Smooth muscle cell (in vitro differentiated cells): ENCODE measurements at regions not wholly inside any gene's neighbourhood (a gene's known extent, or its start where the extent isn't known, plus 50 kb on each side); places are given as distances from the start of the nearest gene placed in this dataset.

ENCODE experiments used
- DNase-seq: peaks from one replicate; lab custom pipeline; 2025; ENCODE audit not compliant: unreplicated experiment; lab: John Stamatoyannopoulos, UW
- H2AFZ ChIP-seq: fragments of 200-600 bp; sonication (generic); 2 replicates; pipeline ENCODE4 v1.6.0; 2016; ENCODE audit warnings: antibody characterized with exemption, low read depth, mild to moderate bottlenecking
- H3F3A ChIP-seq: fragments of 200-600 bp; sonication (generic); 2 replicates; pipeline ENCODE4 v1.6.0; 2017; ENCODE audit warnings: antibody characterized with exemption, low read depth
- H3K27ac ChIP-seq: fragments of 200-600 bp; sonication (generic); 2 replicates; pipeline ENCODE4 v1.5.1; 2016; ENCODE audit warnings: low read depth, mild to moderate bottlenecking
- H3K27me3 ChIP-seq: fragments of 200-600 bp; sonication (generic); 2 replicates; pipeline ENCODE4 v1.6.1; 2016; ENCODE audit warnings: low read depth, mild to moderate bottlenecking
- H3K36me3 ChIP-seq: fragments of 200-600 bp; sonication (generic); 2 replicates; pipeline ENCODE4 v1.5.1; 2016; ENCODE audit warnings: low read depth
- H3K4me1 ChIP-seq: fragments of 200-600 bp; sonication (generic); 2 replicates; pipeline ENCODE4 v1.5.1; 2016; ENCODE audit warnings: low read depth
- H3K4me2 ChIP-seq: fragments of 200-600 bp; sonication (generic); 2 replicates; pipeline ENCODE4 v1.6.0; 2016; ENCODE audit warnings: mild to moderate bottlenecking
- H3K4me3 ChIP-seq: fragments of 200-600 bp; sonication (generic); 2 replicates; pipeline ENCODE4 v1.5.1; 2016; ENCODE audit warnings: mild to moderate bottlenecking
- H3K79me2 ChIP-seq: fragments of 200-600 bp; sonication (generic); 2 replicates; pipeline ENCODE4 v1.6.0; 2016; ENCODE audit warnings: low read depth, mild to moderate bottlenecking
- H3K9ac ChIP-seq: fragments of 200-600 bp; sonication (generic); 2 replicates; pipeline ENCODE4 v1.6.0; 2016; ENCODE audit warnings: low read depth
- H3K9me3 ChIP-seq: fragments of 200-600 bp; sonication (generic); replicated peaks from 2 replicates; pipeline ENCODE4 v1.5.1; 2016; ENCODE audit warnings: low read depth
- H4K20me1 ChIP-seq: fragments of 200-600 bp; sonication (generic); 2 replicates; pipeline ENCODE4 v1.6.0; 2016; ENCODE audit warnings: low read depth
- CTCF ChIP-seq: fragments of 200-600 bp; sonication (generic); IDR thresholded peaks from 2 replicates; pipeline ENCODE4 v1.5.1; 2017; ENCODE audit warnings: borderline replicate concordance, mild to moderate bottlenecking, antibody characterized with exemption; ENCODE audit not compliant: insufficient read depth, poor library complexity, severe bottlenecking
- WGBS: methylation state at CpG from one replicate; pipeline ENCODE4 v1.1.7; 2016; ENCODE audit warnings: low lambda C conversion rate; 5-methylcytosine and 5-hydroxymethylcytosine counted together

GRCh38 chr3:22933051-22933840 is 269.9 kb upstream of the UBE2E2 start:
- Histone ChIP-seq H3K4me1 (no peaks in the 10 kb centered on the region), H3K9ac (no peak overlapping the region), H3K27me3 (no peaks in the 10 kb centered on the region), H4K20me1 (no peaks in the 10 kb centered on the region), H3K79me2 (no peaks in the 10 kb centered on the region), H3K4me3 (no peak overlapping the region), H3F3A (no peaks in the 10 kb centered on the region), H2AFZ (no peak overlapping the region), H3K27ac (no peak overlapping the region), H3K36me3 (no peaks in the 10 kb centered on the region), H3K9me3 (no peaks in the 10 kb centered on the region), H3K4me2 (no peak overlapping the region)
- TF ChIP-seq CTCF: no peak
- DNase-seq: no peak
- 97% methylated on average over 5 of the region's 5 CpGs for WGBS

- Histone ChIP-seq H3K27me3 (no peaks in the 10 kb centered on the region), H3K9me3 (no peaks in the 10 kb centered on the region), H3K4me2 (no peak overlapping the region), H3K79me2 (no peaks in the 10 kb centered on the region), H4K20me1 (no peaks in the 10 kb centered on the region), H3K4me3 (no peak overlapping the region), H3K36me3 (no peaks in the 10 kb centered on the region), H3K9ac (no peak overlapping the region), H3K4me1 (no peaks in the 10 kb centered on the region), H2AFZ (no peak overlapping the region), H3F3A (no peaks in the 10 kb centered on the region), H3K27ac (no peak overlapping the region)
- DNase-seq: no peak
- TF ChIP-seq CTCF: no peak
Measured at GRCh38 chr3:22933841-22934116, 269.3 kb upstream of the UBE2E2 start.

- Histone ChIP-seq H3K9ac (no peak overlapping the region), H3F3A (peaks cover 4% of the 10 kb centered on the region), H2AFZ (no peak overlapping the region), H3K36me3 (no peaks in the 10 kb centered on the region), H3K27ac (no peak overlapping the region), H3K4me2 (no peak overlapping the region), H3K27me3 (no peaks in the 10 kb centered on the region), H3K4me3 (no peak overlapping the region), H3K4me1 (no peaks in the 10 kb centered on the region), H4K20me1 (no peaks in the 10 kb centered on the region), H3K79me2 (no peaks in the 10 kb centered on the region), H3K9me3 (no peaks in the 10 kb centered on the region)
- no peak for TF ChIP-seq CTCF
- no peak for DNase-seq
- 97% methylated on average over 2 of the region's 2 CpGs for WGBS
Measured at GRCh38 chr3:22935040-22935439, 268.1 kb upstream of the UBE2E2 start.

GRCh38 chr3:22937536-22937935 is 265.6 kb upstream of the UBE2E2 start:
- no peak for DNase-seq
- Histone ChIP-seq H3K9ac (no peak overlapping the region), H2AFZ (no peak overlapping the region), H3K9me3 (no peaks in the 10 kb centered on the region), H3K4me2 (no peak overlapping the region), H3K4me3 (no peak overlapping the region), H3K27me3 (no peaks in the 10 kb centered on the region), H4K20me1 (no peaks in the 10 kb centered on the region), H3K36me3 (no peaks in the 10 kb centered on the region), H3K27ac (no peak overlapping the region), H3F3A (peaks cover 4% of the 10 kb centered on the region), H3K4me1 (no peaks in the 10 kb centered on the region), H3K79me2 (no peaks in the 10 kb centered on the region)
- no peak for TF ChIP-seq CTCF
